PC-3 (cell line): ENCODE measurements at regions not wholly inside any gene's neighbourhood (a gene's known extent, or its start where the extent isn't known, plus 50 kb on each side); places are given as distances from the start of the nearest gene placed in this dataset.
"Not testable (repeated sequence)": the region's sequence is repeated elsewhere in the genome, so short reads cannot be mapped to it uniquely, and the experiment has no call there.

Experiments used
- ATAC-seq: fragments of 200-7000 bp; cut with Tn5 transposase; 2 replicates; pipeline ENCODE4 v1.9.1; 2020; ENCODE audit warnings: mild to moderate bottlenecking, moderate library complexity
- BruUV-seq: library from RNA; stranded (reverse); fragments of 400-500 nt; replicated peaks from 2 replicates; lab custom pipeline; 2021; lab: Mats Ljungman, UMichigan
- CTCF ChIA-PET: fragments of 300-600 bp; sonication (Branson Sonifier 250); formaldehyde crosslinking; loops from one replicate; lab custom pipeline; 2022; ENCODE audit warnings: antibody characterized with exemption; lab: Charles Lee
- POLR2A ChIA-PET: fragments of 300-600 bp; sonication (Branson Sonifier 250); formaldehyde crosslinking; loops from one replicate; lab custom pipeline; 2022; ENCODE audit warnings: antibody characterized with exemption; ENCODE audit not compliant: unreplicated experiment; lab: Charles Lee
- DNase-seq: peaks from one replicate; pipeline ENCODE4 v3.0.0-alpha.2; 2015
- H2AFZ ChIP-seq: fragments of 300-600 bp; sonication (generic); 2 replicates; pipeline ENCODE4 v1.6.0; 2016; ENCODE audit warnings: antibody characterized with exemption, low read length
- H3F3A ChIP-seq: fragments of 300-600 bp; sonication (generic); one replicate; pipeline ENCODE4 v1.6.0; 2017; ENCODE audit warnings: antibody characterized with exemption, low read length, control low read depth, mild to moderate bottlenecking; ENCODE audit not compliant: unreplicated experiment
- H3K27ac ChIP-seq: fragments of 300-600 bp; sonication (generic); 2 replicates; pipeline ENCODE4 v1.5.1; 2016; ENCODE audit warnings: mild to moderate bottlenecking, low read length
- H3K27me3 ChIP-seq: fragments of 300-600 bp; sonication (generic); 2 replicates; pipeline ENCODE4 v1.6.1; 2016; ENCODE audit warnings: low read length, mixed read lengths
- H3K36me3 ChIP-seq: fragments of 300-600 bp; sonication (generic); 2 replicates; pipeline ENCODE4 v1.6.1; 2016; ENCODE audit warnings: low read depth, mixed run types, low read length, mixed read lengths
- H3K4me1 ChIP-seq: fragments of 300-600 bp; sonication (generic); 2 replicates; pipeline ENCODE4 v1.5.1; 2016; ENCODE audit warnings: low read length; ENCODE audit not compliant: insufficient read depth
- H3K4me2 ChIP-seq: fragments of 300-600 bp; sonication (generic); 2 replicates; pipeline ENCODE4 v1.6.0; 2016; ENCODE audit warnings: low read length
- H3K4me3 ChIP-seq: fragments of 300-600 bp; sonication (generic); 2 replicates; pipeline ENCODE4 v1.5.1; 2016; ENCODE audit warnings: mild to moderate bottlenecking, low read length, mixed read lengths
- H3K79me2 ChIP-seq: fragments of 300-600 bp; sonication (generic); 2 replicates; pipeline ENCODE4 v1.6.1; 2017; ENCODE audit warnings: low read length, mixed read lengths
- H3K9ac ChIP-seq: fragments of 300-600 bp; sonication (generic); 2 replicates; pipeline ENCODE4 v1.6.0; 2016; ENCODE audit warnings: mild to moderate bottlenecking, low read length
- H3K9me2 ChIP-seq: fragments of 300-600 bp; sonication (generic); replicated peaks from 2 replicates; pipeline ENCODE4 v1.6.1; 2016; ENCODE audit warnings: mixed run types, low read length, mixed read lengths
- H3K9me3 ChIP-seq: fragments of 300-600 bp; sonication (generic); 2 replicates; pipeline ENCODE4 v1.6.1; 2016; ENCODE audit warnings: low read length, mixed read lengths
- H4K20me1 ChIP-seq: fragments of 300-600 bp; sonication (generic); 2 replicates; pipeline ENCODE4 v1.6.1; 2016; ENCODE audit warnings: low read length, mixed read lengths
- EZH2 ChIP-seq: fragments of 300-600 bp; sonication (generic); IDR thresholded peaks from one replicate; pipeline ENCODE4 v1.6.1; 2017; ENCODE audit warnings: antibody characterized with exemption, mild to moderate bottlenecking, low read length; ENCODE audit not compliant: unreplicated experiment
- EZH2phosphoT487 ChIP-seq: fragments of 300-600 bp; sonication (generic); IDR thresholded peaks from 2 replicates; pipeline ENCODE4 v1.6.1; 2018; ENCODE audit warnings: mild to moderate bottlenecking, antibody characterized with exemption, low read length, borderline replicate concordance
- intact Hi-C: fragments of 100-400 bp; cut with micrococcal nuclease; formaldehyde crosslinking; loops from 2 replicates; pipeline ENCODE4 v1.9.0; 2023
- TF ChIP-seq, protein P1 (sequence below): fragments of 300-600 bp; sonication (generic); conservative IDR thresholded peaks from 2 replicates; pipeline ENCODE4 v1.5.1; 2017; ENCODE audit warnings: antibody characterized with exemption, low read depth, mild to moderate bottlenecking, low read length

DNA sequence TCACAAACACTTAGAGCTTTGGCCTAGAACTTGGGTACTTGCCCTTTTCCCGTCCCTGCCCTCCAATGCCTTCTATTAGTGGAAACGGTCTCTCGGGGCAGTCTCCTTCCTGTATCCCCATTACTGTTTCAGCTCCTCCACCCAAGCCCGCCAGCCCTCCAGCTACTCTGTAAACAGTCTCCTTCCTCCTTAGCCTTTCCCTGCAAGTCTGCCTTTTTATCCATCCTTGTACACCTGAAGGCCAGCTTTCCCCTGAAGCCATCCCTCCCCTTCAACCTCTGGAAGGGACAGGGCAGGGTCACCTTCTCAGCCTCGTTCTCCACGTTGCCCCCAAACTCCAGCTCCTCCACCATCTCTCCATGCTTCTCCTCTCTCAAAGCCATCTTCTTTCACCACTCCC, 108.1 kb upstream of the ZNF746 start:
- Histone ChIP-seq H4K20me1 (no peaks in the 10 kb centered on the region), H2AFZ (no peak overlapping the region), H3K27me3 (no peaks in the 10 kb centered on the region), H3K9me3 (no peaks in the 10 kb centered on the region), H3K27ac (no peak overlapping the region), H3K4me2 (no peak overlapping the region), H3K9me2 (no peaks in the 10 kb centered on the region), H3K36me3 (peaks cover 10% of the 10 kb centered on the region), H3F3A (no peaks in the 10 kb centered on the region), H3K79me2 (no peaks in the 10 kb centered on the region), H3K4me3 (no peak overlapping the region), H3K4me1 (no peaks in the 10 kb centered on the region), H3K9ac (no peak overlapping the region)
- DNase-seq = no peak
- intact Hi-C loops = no loop called here
- ChIA-PET POLR2A (no interaction called here), CTCF (interaction anchor here (0.6 kb wide), 1 partner anchor 166 kb away, joined by 3 read pairs; no protein-coding TSS in a partner anchor)
- TF ChIP-seq EZH2 (no peak), EZH2phosphoT487 (no peak)
- TF ChIP-seq, protein P1, sequence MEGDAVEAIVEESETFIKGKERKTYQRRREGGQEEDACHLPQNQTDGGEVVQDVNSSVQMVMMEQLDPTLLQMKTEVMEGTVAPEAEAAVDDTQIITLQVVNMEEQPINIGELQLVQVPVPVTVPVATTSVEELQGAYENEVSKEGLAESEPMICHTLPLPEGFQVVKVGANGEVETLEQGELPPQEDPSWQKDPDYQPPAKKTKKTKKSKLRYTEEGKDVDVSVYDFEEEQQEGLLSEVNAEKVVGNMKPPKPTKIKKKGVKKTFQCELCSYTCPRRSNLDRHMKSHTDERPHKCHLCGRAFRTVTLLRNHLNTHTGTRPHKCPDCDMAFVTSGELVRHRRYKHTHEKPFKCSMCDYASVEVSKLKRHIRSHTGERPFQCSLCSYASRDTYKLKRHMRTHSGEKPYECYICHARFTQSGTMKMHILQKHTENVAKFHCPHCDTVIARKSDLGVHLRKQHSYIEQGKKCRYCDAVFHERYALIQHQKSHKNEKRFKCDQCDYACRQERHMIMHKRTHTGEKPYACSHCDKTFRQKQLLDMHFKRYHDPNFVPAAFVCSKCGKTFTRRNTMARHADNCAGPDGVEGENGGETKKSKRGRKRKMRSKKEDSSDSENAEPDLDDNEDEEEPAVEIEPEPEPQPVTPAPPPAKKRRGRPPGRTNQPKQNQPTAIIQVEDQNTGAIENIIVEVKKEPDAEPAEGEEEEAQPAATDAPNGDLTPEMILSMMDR = no peak
- no peak for ATAC-seq
- no TSS peak for BruUV-seq

DNA sequence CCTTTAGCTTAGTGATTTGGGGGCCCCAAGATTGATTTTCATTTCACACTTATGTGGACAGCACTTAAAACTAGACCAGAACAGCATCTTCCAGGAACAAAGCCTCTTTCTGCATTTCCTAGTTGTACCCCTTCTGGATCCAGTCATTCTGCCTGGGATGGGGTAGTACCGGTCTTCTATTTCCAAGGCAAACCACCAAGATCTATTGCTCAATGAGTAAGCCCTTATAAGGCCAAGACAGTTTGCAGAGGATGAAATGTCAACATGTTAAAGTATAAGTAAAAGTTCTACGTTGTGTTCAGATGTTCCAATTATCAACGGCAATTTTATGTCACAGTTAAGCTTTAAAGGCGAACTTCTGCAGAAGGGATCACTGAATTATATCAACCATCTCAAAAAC, 106.9 kb upstream of the ZNF746 start:
- no peaks in the 10 kb centered on the region for H3K9me3 ChIP-seq
- no peak overlapping the region for H3K27ac ChIP-seq
- ChIA-PET POLR2A (no interaction called here), CTCF (no interaction called here)
- H3F3A ChIP-seq = no peaks in the 10 kb centered on the region
- H4K20me1 ChIP-seq = no peaks in the 10 kb centered on the region
- no peaks in the 10 kb centered on the region for H3K27me3 ChIP-seq
- intact Hi-C loops = no loop called here
- no peak overlapping the region for H3K4me3 ChIP-seq
- peaks cover 10% of the 10 kb centered on the region for H3K36me3 ChIP-seq
- no TSS peak for BruUV-seq
- no peak for ATAC-seq
- no peaks in the 10 kb centered on the region for H3K79me2 ChIP-seq
- H3K4me1 ChIP-seq = no peaks in the 10 kb centered on the region
- no peak overlapping the region for H2AFZ ChIP-seq
- no peak for TF ChIP-seq EZH2
- TF ChIP-seq, protein P1 = no peak
- no peak for TF ChIP-seq EZH2phosphoT487
- no peaks in the 10 kb centered on the region for H3K9me2 ChIP-seq
- no peak overlapping the region for H3K9ac ChIP-seq
- H3K4me2 ChIP-seq = no peak overlapping the region
- no peak for DNase-seq

DNA sequence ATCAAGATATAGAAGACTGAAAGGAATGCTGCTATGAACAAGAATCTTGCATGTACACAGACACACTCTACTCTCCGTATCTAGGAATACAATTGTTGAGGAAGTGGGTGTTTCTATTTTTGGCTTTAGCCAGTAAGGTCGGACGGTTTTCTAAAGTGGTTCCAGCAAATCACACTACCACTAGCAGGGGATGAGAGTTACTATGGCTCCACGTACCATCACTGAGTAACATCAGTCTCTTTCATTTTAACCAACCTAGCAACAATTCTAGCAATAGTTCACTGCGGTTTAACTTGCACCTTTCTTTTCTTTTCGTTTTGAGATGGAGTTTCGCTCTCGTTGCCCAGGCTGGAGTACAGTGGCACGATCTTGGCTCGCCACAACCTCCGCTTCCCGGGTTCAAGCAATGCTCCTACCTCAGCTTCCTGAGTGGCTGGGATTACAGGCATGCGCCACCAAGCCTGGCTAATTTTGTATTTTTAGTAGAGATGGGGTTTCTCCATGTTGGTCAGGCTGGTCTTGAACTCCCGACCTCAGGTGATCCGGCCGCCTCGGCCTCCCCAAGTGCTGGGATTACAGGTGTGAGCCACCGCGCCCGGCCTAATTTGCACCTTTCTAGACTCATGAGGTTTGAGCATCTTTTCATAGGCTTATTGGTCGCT, 103.2 kb upstream of the ZNF746 start:
- H3K36me3 ChIP-seq, H3K9ac ChIP-seq, H3K4me2 ChIP-seq, H3K4me3 ChIP-seq, H3K27me3 ChIP-seq, DNase-seq, H3K9me3 ChIP-seq, CTCF ChIA-PET, H3K79me2 ChIP-seq, H4K20me1 ChIP-seq, H3K9me2 ChIP-seq, POLR2A ChIA-PET, intact Hi-C loops, H3F3A ChIP-seq, H2AFZ ChIP-seq, H3K4me1 ChIP-seq, H3K27ac ChIP-seq, ATAC-seq, BruUV-seq: not testable (repeated sequence)
